ENCODE measurements at regions not wholly inside any gene's neighbourhood (a gene's known extent, or its start where the extent isn't known, plus 50 kb on each side); places are given as distances from the start of the nearest gene placed in this dataset.

- H3K4me3 ChIP-seq (replicated peaks in 1 of 3; ENCODE audit: insufficient read depth in 1 of 3, low read depth in 2 of 3, low read length in 3 of 3): no peak overlapping the region
- ChIA-PET CTCF (ENCODE audit: low intra/inter-chr PET ratio, low total read pairs) (no interaction called here), POLR2A (no interaction called here)
- H3K36me3 ChIP-seq (replicated peaks in 1 of 2; ENCODE audit: control insufficient read depth in 1 of 2, insufficient read depth in 2 of 2, low read length in 2 of 2): no peaks in the 10 kb centered on the region
- H3K4me1 ChIP-seq (ENCODE audit: insufficient read depth, low read length): no peaks in the 10 kb centered on the region
- in situ Hi-C loops (cut with HindIII; ENCODE audit: extremely low pct_ligation_motif_present, low pct_unique_long_range_greater_than_20kb) (no loop called here), intact Hi-C loops (cut with micrococcal nuclease; ENCODE audit: unreplicated experiment) (no loop called here)
- peaks cover 18% of the 10 kb centered on the region; the same call in 1 of the 2 replicates for H3K9me3 ChIP-seq (ENCODE audit: low read length)
- no peak for FAIRE-seq
- H3K4me2 ChIP-seq (ENCODE audit: low read depth, low read length): no peak overlapping the region
- WGBS (ENCODE audit: low lambda C conversion rate): 2% methylated on average over 3 of the region's 3 CpGs
- BruUV-seq (replicated peaks): no TSS peak
- ATAC-seq: no peak
- no peak for DNase-seq (ENCODE audit: low spot score)
- H3K9ac ChIP-seq (ENCODE audit: insufficient read depth, low read depth, low read length): no peak overlapping the region
- no peaks in the 10 kb centered on the region for H4K20me1 ChIP-seq (ENCODE audit: insufficient read depth, low read length)
- no peaks in the 10 kb centered on the region for H3K27me3 ChIP-seq (ENCODE audit: control insufficient read depth in 1 of 2, insufficient read depth in 2 of 2, low read length in 2 of 2)
- no peak overlapping the region for H2AFZ ChIP-seq (ENCODE audit: low read length)
- H3K79me2 ChIP-seq (ENCODE audit: insufficient read depth, low read length): no peaks in the 10 kb centered on the region
- H3K27ac ChIP-seq (ENCODE audit: extremely low read length, insufficient read depth, low read length): no peak overlapping the region
- TF ChIP-seq PCBP1 (IDR thresholded peaks at IDR 0.05; ENCODE audit: borderline replicate concordance, low read depth, low read length): no peak
- TF ChIP-seq THYN1 (CRISPR knock-in tag; IDR thresholded peaks at IDR 0.05; ENCODE audit: borderline replicate concordance, low read depth): no peak
- TF ChIP-seq ATF7-NPFF (CRISPR knock-in tag; IDR thresholded peaks at IDR 0.05; ENCODE audit: low read depth): no peak
- TF ChIP-seq SP2 (CRISPR knock-in tag; IDR thresholded peaks at IDR 0.05): no peak
- TF ChIP-seq DRAP1 (CRISPR knock-in tag; IDR thresholded peaks at IDR 0.05): no peak
- no peak for TF ChIP-seq SMAD3 (CRISPR knock-in tag; IDR thresholded peaks at IDR 0.05)
- no peak for TF ChIP-seq FOXJ3 (CRISPR knock-in tag; IDR thresholded peaks at IDR 0.05; ENCODE audit: borderline replicate concordance)
- TF ChIP-seq CAMTA2 (CRISPR knock-in tag; IDR thresholded peaks at IDR 0.05; ENCODE audit: borderline replicate concordance): no peak
- TF ChIP-seq HMG20B (CRISPR knock-in tag; conservative IDR thresholded peaks at IDR 0.05): no peak
- TF ChIP-seq RNF2 (conservative IDR thresholded peaks at IDR 0.05; ENCODE audit: low read depth): no peak
- TF ChIP-seq TBX3 (IDR thresholded peaks at IDR 0.05; ENCODE audit: borderline replicate concordance): no peak
- TF ChIP-seq ZBTB49 (CRISPR knock-in tag; IDR thresholded peaks at IDR 0.05; ENCODE audit: borderline replicate concordance): no peak
- no peak for TF ChIP-seq ZNF775 (CRISPR knock-in tag; IDR thresholded peaks at IDR 0.05; ENCODE audit: borderline replicate concordance)
- TF ChIP-seq ISL2 (CRISPR knock-in tag; IDR thresholded peaks at IDR 0.05): no peak
- no peak for TF ChIP-seq UBTF (CRISPR knock-in tag; IDR thresholded peaks at IDR 0.05)
- TF ChIP-seq TFDP2 (CRISPR knock-in tag; IDR thresholded peaks at IDR 0.05): no peak
- no peak for TF ChIP-seq IRF1 (CRISPR knock-in tag; IDR thresholded peaks at IDR 0.05; ENCODE audit: low read depth)
- no peak for TF ChIP-seq SIN3A (IDR thresholded peaks at IDR 0.05; ENCODE audit: borderline replicate concordance, low read depth, low read length)
Observed at GRCh38 chr11:37712251-37712650, 1114.2 kb upstream of the RAG2 start.

All from HepG2 (cell line).